SU-DHL-6 (cell line): ENCODE measurements at regions not wholly inside any gene's neighbourhood (a gene's known extent, or its start where the extent isn't known, plus 50 kb on each side); places are given as distances from the start of the nearest gene placed in this dataset.
"Not testable (repeated sequence)": the region's sequence is repeated elsewhere in the genome, so short reads cannot be mapped to it uniquely, and the experiment has no call there.

ENCODE experiments used
- H2AFZ ChIP-seq: fragments of 200-600 bp; sonication (generic); 2 replicates; pipeline ENCODE4 v1.6.1; 2014; ENCODE audit warnings: low read depth, mild to moderate bottlenecking, moderate library complexity, mixed read lengths, antibody characterized with exemption, low read length; ENCODE audit not compliant: severe bottlenecking
- H3F3A ChIP-seq: fragments of 200-600 bp; shearing (Covaris generic); 2 replicates; pipeline ENCODE4 v1.6.0; 2016; ENCODE audit warnings: antibody characterized with exemption, mild to moderate bottlenecking; ENCODE audit not compliant: insufficient read depth
- H3K27ac ChIP-seq: fragments of 200-600 bp; sonication (generic); 2 replicates; pipeline ENCODE4 v1.5.1; 2016; ENCODE audit warnings: low read depth, mild to moderate bottlenecking, low read length, moderate library complexity, mixed read lengths
- H3K27me3 ChIP-seq: fragments of 200-600 bp; sonication (generic), shearing (Covaris generic); 2 replicates; pipeline ENCODE4 v1.6.0; 2014; ENCODE audit warnings: mild to moderate bottlenecking, low read length
- H3K36me3 ChIP-seq: fragments of 200-600 bp; sonication (generic); 2 replicates; pipeline ENCODE4 v1.6.1; 2014; ENCODE audit warnings: mild to moderate bottlenecking, low read length, mixed read lengths
- H3K4me2 ChIP-seq: fragments of 300-600, 200-600 bp; shearing (Covaris generic), sonication (generic); 2 replicates; pipeline ENCODE4 v1.6.0; 2014; ENCODE audit warnings: low read length, low read depth, mild to moderate bottlenecking; ENCODE audit not compliant: poor library complexity, severe bottlenecking
- H3K4me3 ChIP-seq: fragments of 200-600 bp; sonication (generic); 2 replicates; pipeline ENCODE4 v1.5.1; 2014; ENCODE audit warnings: antibody characterized with exemption, low read length, mild to moderate bottlenecking, mixed read lengths; ENCODE audit not compliant: insufficient read depth, poor library complexity, severe bottlenecking
- H3K79me2 ChIP-seq: fragments of 200-600 bp; sonication (generic); 2 replicates; pipeline ENCODE4 v1.6.1; 2014; ENCODE audit warnings: mild to moderate bottlenecking, low read length, moderate library complexity; ENCODE audit not compliant: insufficient read depth
- H3K9ac ChIP-seq: fragments of 200-600 bp; sonication (generic); 2 replicates; pipeline ENCODE4 v1.7.0; 2014; ENCODE audit warnings: mild to moderate bottlenecking, low read length
- H3K9me2 ChIP-seq: fragments of 200-600 bp; sonication (generic); replicated peaks from 2 replicates; pipeline ENCODE4 v1.6.1; 2014; ENCODE audit warnings: low read length; ENCODE audit not compliant: insufficient read depth
- H3K9me3 ChIP-seq: fragments of 200-600 bp; sonication (generic); 2 replicates; pipeline ENCODE4 v1.6.1; 2014; ENCODE audit warnings: low read length, mixed read lengths; ENCODE audit not compliant: insufficient read depth
- H4K20me1 ChIP-seq: fragments of 200-600 bp; sonication (generic); 2 replicates; pipeline ENCODE4 v1.6.1; 2014; ENCODE audit warnings: low read depth, mild to moderate bottlenecking, antibody characterized with exemption, low read length, moderate library complexity, mixed read lengths
- CTCF ChIP-seq: fragments of 200-600 bp; sonication (generic); IDR thresholded peaks from one replicate; pipeline ENCODE4 v1.5.1; 2017; ENCODE audit warnings: antibody characterized with exemption, mild to moderate bottlenecking, low read length, moderate library complexity; ENCODE audit not compliant: insufficient read depth, poor library complexity, severe bottlenecking
- EZH2phosphoT487 ChIP-seq: fragments of 200-600 bp; sonication (generic), shearing (Covaris generic); conservative IDR thresholded peaks from 2 replicates; pipeline ENCODE4 v1.6.1; 2018; ENCODE audit warnings: mild to moderate bottlenecking, antibody characterized with exemption, low read length, moderate library complexity, mixed read lengths

GRCh38 chr7:101146-102046, 91.0 kb upstream of the FAM20C start:
- H3K4me2 ChIP-seq: no peak overlapping the region
- H3K9ac ChIP-seq: no peak overlapping the region
- no peak for TF ChIP-seq CTCF
- TF ChIP-seq EZH2phosphoT487: no peak
- no peak overlapping the region for H2AFZ ChIP-seq
- no peak overlapping the region for H3K27ac ChIP-seq
- no peaks in the 10 kb centered on the region for H3F3A ChIP-seq
- no peaks in the 10 kb centered on the region for H3K9me3 ChIP-seq
- H3K79me2 ChIP-seq: no peaks in the 10 kb centered on the region
- no peaks in the 10 kb centered on the region for H4K20me1 ChIP-seq
- no peaks in the 10 kb centered on the region for H3K27me3 ChIP-seq
- no peak overlapping the region for H3K4me3 ChIP-seq
- H3K36me3 ChIP-seq: no peaks in the 10 kb centered on the region
- H3K9me2 ChIP-seq: no peaks in the 10 kb centered on the region

- no peak overlapping the region for H3K4me2 ChIP-seq
- TF ChIP-seq EZH2phosphoT487: no peak
- TF ChIP-seq CTCF: no peak
- no peak overlapping the region for H3K4me3 ChIP-seq
- no peak overlapping the region for H3K9ac ChIP-seq
- H3K27me3 ChIP-seq: no peaks in the 10 kb centered on the region
- H3F3A ChIP-seq: no peaks in the 10 kb centered on the region
- no peak overlapping the region for H2AFZ ChIP-seq
- no peaks in the 10 kb centered on the region for H3K9me2 ChIP-seq
- H3K9me3 ChIP-seq: no peaks in the 10 kb centered on the region
- H3K79me2 ChIP-seq: no peaks in the 10 kb centered on the region
- H3K27ac ChIP-seq: no peak overlapping the region
- H3K36me3 ChIP-seq: no peaks in the 10 kb centered on the region
- H4K20me1 ChIP-seq: no peaks in the 10 kb centered on the region
Observed at GRCh38 chr7:102047-102711, 90.2 kb upstream of the FAM20C start.

GRCh38 chr7:102721-103120, 89.7 kb upstream of the FAM20C start:
- H3F3A ChIP-seq: no peaks in the 10 kb centered on the region
- H3K9ac ChIP-seq: no peak overlapping the region
- no peaks in the 10 kb centered on the region for H4K20me1 ChIP-seq
- H3K27ac ChIP-seq: no peak overlapping the region
- no peaks in the 10 kb centered on the region for H3K9me3 ChIP-seq
- H2AFZ ChIP-seq: no peak overlapping the region
- no peak overlapping the region for H3K4me2 ChIP-seq
- no peaks in the 10 kb centered on the region for H3K9me2 ChIP-seq
- TF ChIP-seq EZH2phosphoT487 (no peak), CTCF (no peak)
- no peaks in the 10 kb centered on the region for H3K79me2 ChIP-seq
- H3K4me3 ChIP-seq: no peak overlapping the region
- no peaks in the 10 kb centered on the region for H3K27me3 ChIP-seq
- H3K36me3 ChIP-seq: no peaks in the 10 kb centered on the region

GRCh38 chr7:103981-104380, 88.4 kb upstream of the FAM20C start:
- H4K20me1 ChIP-seq, H2AFZ ChIP-seq, H3K9me3 ChIP-seq, H3K9me2 ChIP-seq, H3K27ac ChIP-seq, H3K4me3 ChIP-seq, H3K27me3 ChIP-seq, H3K9ac ChIP-seq, H3F3A ChIP-seq, H3K4me2 ChIP-seq, H3K79me2 ChIP-seq, H3K36me3 ChIP-seq: not testable (repeated sequence)
